ENCODE measurements at regions not wholly inside any gene's neighbourhood (a gene's known extent, or its start where the extent isn't known, plus 50 kb on each side); places are given as distances from the start of the nearest gene placed in this dataset.

- TF ChIP-seq CTCF (IDR thresholded peaks at IDR 0.05; ENCODE audit: insufficient read depth, low read length, poor library complexity, severe bottlenecking) (no peak), EZH2phosphoT487 (conservative IDR thresholded peaks at IDR 0.05; ENCODE audit: low read length) (no peak)
These were observed 301.6 kb downstream of the SMAD2 start for GRCh38 chr18:47628893-47629292.
